ENCODE measurements at regions not wholly inside any gene's neighbourhood (a gene's known extent, or its start where the extent isn't known, plus 50 kb on each side); places are given as distances from the start of the nearest gene placed in this dataset.
A peak's percentile ranks its signal among the peaks of the same experiment; 100 is the strongest.

GRCh38 chr13:85363504-85363903, 435.7 kb downstream of the SLITRK6 start:
- H3K27me3 ChIP-seq (ENCODE audit: insufficient read depth) = no peaks in the 10 kb centered on the region
- no peak overlapping the region for H3K4me3 ChIP-seq
- H3K36me3 Mint-ChIP-seq (ENCODE audit: low read depth) = 0 out of 3 replicates have a peak, but pooled peaks cover 3% of the 10 kb centered on the region
- no peaks in the 10 kb centered on the region for H3K36me3 ChIP-seq (ENCODE audit: insufficient read depth)
- H3K4me1 ChIP-seq (ENCODE audit: insufficient read depth) = no peaks in the 10 kb centered on the region
- H3K9me3 Mint-ChIP-seq = peaks cover 10% of the 10 kb centered on the region; the same call in 2 of the 3 replicates
- no peaks in the 10 kb centered on the region for H3K79me2 ChIP-seq (replicated peaks; ENCODE audit: insufficient read depth)
- H3K27ac Mint-ChIP-seq = no peak overlapping the region
- no peak overlapping the region for H3K4me2 ChIP-seq
- no peaks in the 10 kb centered on the region for H4K20me1 ChIP-seq (replicated peaks; ENCODE audit: insufficient read depth)
- H3K4me3 Mint-ChIP-seq = no peak overlapping the region
- peak overlapping the region; percentile 64; the same call in 1 of the 2 replicates for H2AFZ ChIP-seq
- no peaks in the 10 kb centered on the region for H3F3A ChIP-seq (replicated peaks; ENCODE audit: low read depth)
- H3K27ac ChIP-seq (ENCODE audit: low read depth) = no peak overlapping the region
- ATAC-seq = no peak
- H3K4me1 Mint-ChIP-seq = no peaks in the 10 kb centered on the region
- H3K9me2 ChIP-seq (ENCODE audit: insufficient read depth) = no peaks in the 10 kb centered on the region
- DNase-seq (ENCODE audit: low spot score) = no peak
- no peak for TF ChIP-seq EZH2 (IDR thresholded peaks at IDR 0.05; ENCODE audit: low read depth, unreplicated experiment)
- no peak for TF ChIP-seq POLR2AphosphoS5 (IDR thresholded peaks at IDR 0.05; ENCODE audit: low read depth)
- no peak for TF ChIP-seq NANOG (IDR thresholded peaks at IDR 0.05; ENCODE audit: borderline replicate concordance)
- TF ChIP-seq JUNB (IDR thresholded peaks at IDR 0.05; ENCODE audit: unreplicated experiment) = no peak
- no peak for TF ChIP-seq REST (IDR thresholded peaks at IDR 0.05; ENCODE audit: unreplicated experiment)
- no peak for TF ChIP-seq ZNF331 (CRISPR knock-in tag; IDR thresholded peaks at IDR 0.05; ENCODE audit: low read depth)
- no peak for TF ChIP-seq ETS1 (IDR thresholded peaks at IDR 0.05)
- TF ChIP-seq CTCF (conservative IDR thresholded peaks at IDR 0.05; ENCODE audit: low read depth in 2 of 2) = no peak
- TF ChIP-seq STAT1 (IDR thresholded peaks at IDR 0.05; ENCODE audit: unreplicated experiment) = no peak
- no peak for TF ChIP-seq CREB1 (CRISPR knock-in tag; IDR thresholded peaks at IDR 0.05; ENCODE audit: low read depth)
- H3K27me3 Mint-ChIP-seq (ENCODE audit: insufficient read depth, low read depth, poor library complexity) = peaks cover 2% of the 10 kb centered on the region
